PFSK-1 (cell line): ENCODE measurements at regions not wholly inside any gene's neighbourhood (a gene's known extent, or its start where the extent isn't known, plus 50 kb on each side); places are given as distances from the start of the nearest gene placed in this dataset.

Source experiments
- FOXP2 ChIP-seq: optimal IDR thresholded peaks from 2 replicates; pipeline ENCODE3; 2011; ENCODE audit warnings: borderline replicate concordance, control low read depth, inconsistent platforms; ENCODE audit not compliant: insufficient read depth; ENCODE audit errors: extremely low read length, extremely low read depth
- POLR2AphosphoS5 ChIP-seq: IDR thresholded peaks from 2 replicates; pipeline ENCODE4 v1.6.1; 2012; ENCODE audit warnings: low read depth, mild to moderate bottlenecking, control low read depth, low read length, moderate library complexity
- SIN3A ChIP-seq: IDR thresholded peaks from 2 replicates; pipeline ENCODE4 v1.6.1; 2012; ENCODE audit warnings: mild to moderate bottlenecking, low read length, moderate library complexity, borderline replicate concordance; ENCODE audit not compliant: insufficient read depth
- TAF1 ChIP-seq: IDR thresholded peaks from 2 replicates; pipeline ENCODE4 v1.6.1; 2012; ENCODE audit warnings: low read length, control low read depth, borderline replicate concordance; ENCODE audit not compliant: insufficient read depth
- TF ChIP-seq, protein P1 (sequence below), 2 experiments: IDR thresholded peaks; 2 replicates each; pipeline versions ENCODE4 v1.6.1 to v1.8.0; 2011 to 2012; ENCODE audit warnings: low read depth in 2 of 2, low read length in 2 of 2, control low read depth in 1 of 2, inconsistent platforms in 1 of 2, mild to moderate bottlenecking in 1 of 2, moderate library complexity in 1 of 2; ENCODE audit not compliant: insufficient read depth in 1 of 2

DNA sequence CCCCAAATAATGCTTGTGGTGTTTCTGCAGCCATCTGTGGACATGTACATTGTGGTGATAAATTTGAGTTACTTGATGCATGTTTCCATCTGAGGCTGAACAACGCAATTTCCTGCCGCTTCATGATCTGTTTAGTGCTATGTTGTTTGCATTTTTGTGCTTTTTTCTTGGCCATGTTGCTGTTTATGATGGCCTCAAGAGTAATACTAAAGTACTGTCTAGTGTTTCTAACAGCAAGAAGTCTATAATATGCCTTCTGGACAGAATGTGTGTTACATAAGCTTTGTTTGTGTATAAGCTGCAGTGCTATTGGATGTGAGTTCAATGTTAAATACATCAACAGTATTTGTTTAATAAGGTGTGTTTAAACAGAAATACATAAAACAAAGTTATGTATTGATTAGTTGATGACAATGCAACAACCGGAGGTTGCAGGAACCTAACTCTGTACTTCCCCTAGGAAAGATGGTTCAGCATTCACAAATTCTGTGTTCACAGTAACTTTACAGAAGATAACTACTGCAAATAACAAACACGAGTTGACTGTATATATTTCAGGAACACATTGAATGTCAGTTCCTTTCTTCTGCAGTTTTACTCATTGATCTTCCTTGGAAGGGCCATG is 114.8 kb upstream of the USP24 start:
- TF ChIP-seq SIN3A = no peak
- no peak for TF ChIP-seq FOXP2
- TF ChIP-seq TAF1 = no peak
- no peak for TF ChIP-seq POLR2AphosphoS5
- TF ChIP-seq, protein P1, sequence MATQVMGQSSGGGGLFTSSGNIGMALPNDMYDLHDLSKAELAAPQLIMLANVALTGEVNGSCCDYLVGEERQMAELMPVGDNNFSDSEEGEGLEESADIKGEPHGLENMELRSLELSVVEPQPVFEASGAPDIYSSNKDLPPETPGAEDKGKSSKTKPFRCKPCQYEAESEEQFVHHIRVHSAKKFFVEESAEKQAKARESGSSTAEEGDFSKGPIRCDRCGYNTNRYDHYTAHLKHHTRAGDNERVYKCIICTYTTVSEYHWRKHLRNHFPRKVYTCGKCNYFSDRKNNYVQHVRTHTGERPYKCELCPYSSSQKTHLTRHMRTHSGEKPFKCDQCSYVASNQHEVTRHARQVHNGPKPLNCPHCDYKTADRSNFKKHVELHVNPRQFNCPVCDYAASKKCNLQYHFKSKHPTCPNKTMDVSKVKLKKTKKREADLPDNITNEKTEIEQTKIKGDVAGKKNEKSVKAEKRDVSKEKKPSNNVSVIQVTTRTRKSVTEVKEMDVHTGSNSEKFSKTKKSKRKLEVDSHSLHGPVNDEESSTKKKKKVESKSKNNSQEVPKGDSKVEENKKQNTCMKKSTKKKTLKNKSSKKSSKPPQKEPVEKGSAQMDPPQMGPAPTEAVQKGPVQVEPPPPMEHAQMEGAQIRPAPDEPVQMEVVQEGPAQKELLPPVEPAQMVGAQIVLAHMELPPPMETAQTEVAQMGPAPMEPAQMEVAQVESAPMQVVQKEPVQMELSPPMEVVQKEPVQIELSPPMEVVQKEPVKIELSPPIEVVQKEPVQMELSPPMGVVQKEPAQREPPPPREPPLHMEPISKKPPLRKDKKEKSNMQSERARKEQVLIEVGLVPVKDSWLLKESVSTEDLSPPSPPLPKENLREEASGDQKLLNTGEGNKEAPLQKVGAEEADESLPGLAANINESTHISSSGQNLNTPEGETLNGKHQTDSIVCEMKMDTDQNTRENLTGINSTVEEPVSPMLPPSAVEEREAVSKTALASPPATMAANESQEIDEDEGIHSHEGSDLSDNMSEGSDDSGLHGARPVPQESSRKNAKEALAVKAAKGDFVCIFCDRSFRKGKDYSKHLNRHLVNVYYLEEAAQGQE (IDR thresholded peaks at IDR 0.05; ENCODE audit: insufficient read depth in 1 of 2, low read depth in 2 of 2, low read length in 2 of 2) = no peak

DNA sequence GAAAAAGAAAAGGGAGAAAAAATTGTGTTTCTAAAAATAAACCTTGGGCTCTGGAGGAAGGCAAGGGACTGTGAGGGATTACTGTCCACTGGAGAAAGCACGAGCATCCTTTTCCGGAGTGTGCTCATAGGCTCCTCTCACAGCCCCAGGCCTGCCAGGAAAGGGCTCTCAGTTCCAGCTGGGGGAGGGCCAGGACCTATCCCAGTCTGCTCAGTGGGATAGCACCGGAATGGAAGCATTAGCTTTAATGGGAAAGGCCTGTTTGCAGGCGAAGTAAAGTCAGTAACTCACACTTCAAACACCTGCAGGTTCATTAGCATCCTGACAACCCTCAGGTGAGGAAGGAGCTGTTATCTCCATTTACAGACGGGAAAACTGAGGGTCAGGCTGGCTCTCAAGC is 113.9 kb upstream of the USP24 start:
- TF ChIP-seq, protein P1 (IDR thresholded peaks at IDR 0.05; ENCODE audit: insufficient read depth in 1 of 2, low read depth in 2 of 2, low read length in 2 of 2) = 0 out of 4 replicates have a peak, but pooled peaks of 1 of the 2 experiments have one; percentile 42
- TF ChIP-seq POLR2AphosphoS5 = no peak
- no peak for TF ChIP-seq SIN3A
- TF ChIP-seq TAF1 = no peak

DNA sequence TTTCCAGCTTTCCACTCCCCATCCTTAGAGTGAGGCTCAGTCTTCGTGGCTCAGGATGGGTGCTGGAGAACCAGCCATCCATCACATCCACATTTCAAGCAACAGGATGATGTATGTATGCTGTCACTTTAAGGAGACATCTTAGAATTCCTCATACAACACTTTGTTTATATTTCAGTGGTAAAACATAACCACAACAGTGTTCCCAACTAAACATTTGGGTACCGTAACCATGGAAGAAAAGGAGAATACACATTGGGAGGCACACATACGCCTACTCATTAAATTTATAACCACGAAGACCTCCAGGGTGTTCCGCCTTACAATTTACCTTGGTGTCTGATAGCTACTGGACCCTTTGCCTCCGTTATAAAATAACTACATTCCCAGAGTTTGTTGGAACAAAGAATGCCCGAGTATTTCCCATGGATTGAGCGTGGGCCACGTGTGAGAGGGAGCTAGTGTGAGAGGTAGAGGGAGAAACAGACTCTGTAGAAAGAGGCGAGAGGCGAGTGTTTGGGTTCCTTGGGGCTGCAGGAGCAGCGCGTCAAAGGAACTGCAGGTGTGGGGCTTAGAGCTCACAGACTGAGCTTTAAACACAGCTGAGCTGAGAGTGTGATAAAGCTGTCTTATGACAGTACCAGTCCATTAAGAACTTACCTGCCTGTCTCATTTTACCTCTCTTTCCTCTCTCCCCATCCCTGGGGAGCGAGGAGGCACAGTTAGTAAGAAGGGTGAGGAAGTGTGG is 111.5 kb upstream of the USP24 start:
- TF ChIP-seq SIN3A (no peak), TAF1 (no peak), FOXP2 (no peak), POLR2AphosphoS5 (no peak)
- TF ChIP-seq, protein P1 (IDR thresholded peaks at IDR 0.05; ENCODE audit: insufficient read depth in 1 of 2, low read depth in 2 of 2, low read length in 2 of 2) = no peak

DNA sequence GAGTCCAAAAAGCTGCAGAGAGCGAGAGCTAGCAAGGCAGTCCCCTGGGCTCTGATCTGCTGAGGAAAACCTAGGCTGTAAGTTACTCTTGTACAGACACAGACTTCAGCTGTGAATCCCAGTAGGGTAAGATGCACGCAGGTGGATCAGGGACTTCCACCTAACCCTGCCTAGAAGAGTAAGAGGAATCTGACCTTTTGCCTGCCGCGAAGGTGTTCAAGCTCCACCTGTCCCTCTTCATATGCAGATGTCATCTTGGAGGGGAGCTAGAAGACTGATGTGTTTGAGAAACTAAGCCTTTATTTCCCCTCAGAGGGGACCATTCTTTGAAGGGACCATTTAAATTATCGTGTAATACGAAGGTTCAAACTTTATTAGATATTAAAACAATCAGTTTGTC is 108.6 kb upstream of the USP24 start:
- no peak for TF ChIP-seq FOXP2

DNA sequence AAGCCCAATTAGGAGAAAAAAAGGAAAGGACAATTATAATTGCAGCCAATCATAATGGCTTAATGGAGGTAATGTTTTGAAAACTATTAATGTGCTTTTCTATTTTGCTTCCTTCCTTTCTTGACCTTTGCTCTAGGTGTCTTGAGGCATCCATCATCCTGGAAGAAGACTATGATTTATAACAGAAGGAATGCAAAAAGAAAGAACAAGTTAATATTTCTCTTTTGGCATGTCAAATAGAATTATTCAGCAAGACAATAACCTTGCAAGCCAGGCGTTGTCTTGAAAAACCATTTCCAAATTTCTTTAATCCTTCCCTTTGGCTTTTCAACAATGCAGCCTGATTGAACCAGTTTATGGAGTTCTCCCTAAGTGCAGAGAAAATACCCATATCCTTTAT is 107.7 kb upstream of the USP24 start:
- TF ChIP-seq TAF1 = no peak

DNA sequence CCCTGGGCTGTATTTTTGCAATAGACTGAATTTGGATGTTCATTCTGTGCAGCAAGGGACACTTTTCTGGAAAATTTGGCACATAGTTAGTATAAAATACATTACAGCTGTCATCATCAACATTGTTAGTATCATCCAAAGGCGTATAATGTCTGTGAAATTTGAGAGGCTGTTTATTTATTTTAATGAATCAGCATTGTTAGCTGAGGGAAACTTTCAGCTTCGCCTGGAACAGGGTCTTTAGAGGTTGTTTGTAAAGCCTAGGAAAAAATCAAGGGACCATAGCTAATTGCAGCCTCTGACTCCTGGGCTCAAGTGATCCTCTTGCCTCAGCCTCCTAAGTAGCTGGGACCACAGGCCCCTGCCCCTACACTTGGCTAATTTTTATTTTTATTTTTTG is 106.8 kb upstream of the USP24 start:
- TF ChIP-seq TAF1 = no peak
- TF ChIP-seq, protein P1 (IDR thresholded peaks at IDR 0.05; ENCODE audit: insufficient read depth in 1 of 2, low read depth in 2 of 2, low read length in 2 of 2) = no peak
- no peak for TF ChIP-seq POLR2AphosphoS5
- no peak for TF ChIP-seq FOXP2
- TF ChIP-seq SIN3A = no peak
